ENCODE measurements at regions not wholly inside any gene's neighbourhood (a gene's known extent, or its start where the extent isn't known, plus 50 kb on each side); places are given as distances from the start of the nearest gene placed in this dataset.

- no peak for DNase-seq (ENCODE audit: low read depth)
- TF ChIP-seq CTCF (conservative IDR thresholded peaks at IDR 0.05; ENCODE audit: control insufficient read depth, insufficient read depth, low read depth, low read length), result no peak
- H3K4me3 ChIP-seq (ENCODE audit: control insufficient read depth, low read depth, low read length), result no peak overlapping the region
Observed at GRCh38 chr15:46917721-46918252, 799.5 kb upstream of the SEMA6D start.

GRCh38 chr15:46918462-46919140, 798.7 kb upstream of the SEMA6D start:
- no peak for DNase-seq (ENCODE audit: low read depth)
- no peak for TF ChIP-seq CTCF (conservative IDR thresholded peaks at IDR 0.05; ENCODE audit: control insufficient read depth, insufficient read depth, low read depth, low read length)
- no peak overlapping the region for H3K4me3 ChIP-seq (ENCODE audit: control insufficient read depth, low read depth, low read length)

- no peak for TF ChIP-seq CTCF (conservative IDR thresholded peaks at IDR 0.05; ENCODE audit: control insufficient read depth, insufficient read depth, low read depth, low read length)
- H3K4me3 ChIP-seq (ENCODE audit: control insufficient read depth, low read depth, low read length), result no peak overlapping the region
- DNase-seq (ENCODE audit: low read depth), result no peak
Observed at GRCh38 chr15:46921891-46922290, 795.4 kb upstream of the SEMA6D start.

GRCh38 chr15:46930426-46930825, 786.9 kb upstream of the SEMA6D start:
- TF ChIP-seq CTCF (conservative IDR thresholded peaks at IDR 0.05; ENCODE audit: control insufficient read depth, insufficient read depth, low read depth, low read length), result no peak
- no peak for DNase-seq (ENCODE audit: low read depth)

GRCh38 chr15:46933332-46933731, 784.0 kb upstream of the SEMA6D start:
- no peak for DNase-seq (ENCODE audit: low read depth)
- no peak for TF ChIP-seq CTCF (conservative IDR thresholded peaks at IDR 0.05; ENCODE audit: control insufficient read depth, insufficient read depth, low read depth, low read length)
- H3K4me3 ChIP-seq (ENCODE audit: control insufficient read depth, low read depth, low read length), result no peak overlapping the region

More at GRCh38 chr15:46930426-46930825, 786.9 kb upstream of the SEMA6D start:
- H3K4me3 ChIP-seq (ENCODE audit: control insufficient read depth, low read depth, low read length), result no peak overlapping the region

- DNase-seq (ENCODE audit: low read depth), result no peak
- TF ChIP-seq CTCF (conservative IDR thresholded peaks at IDR 0.05; ENCODE audit: control insufficient read depth, insufficient read depth, low read depth, low read length), result no peak
- H3K4me3 ChIP-seq (ENCODE audit: control insufficient read depth, low read depth, low read length), result no peak overlapping the region
Observed at GRCh38 chr15:46934851-46935250, 782.5 kb upstream of the SEMA6D start.
